Neural cell (in vitro differentiated cells): ENCODE measurements at regions not wholly inside any gene's neighbourhood (a gene's known extent, or its start where the extent isn't known, plus 50 kb on each side); places are given as distances from the start of the nearest gene placed in this dataset.

Experiments
- H2AFZ ChIP-seq: fragments of 200-600, 300-800 bp; sonication (generic), shearing (Covaris generic); 2 replicates; pipeline ENCODE4 v1.6.0; 2014; ENCODE audit warnings: low read depth, mild to moderate bottlenecking, antibody characterized with exemption, low read length, moderate library complexity
- H3F3A ChIP-seq: fragments of 200-600 bp; shearing (Covaris generic); 2 replicates; pipeline ENCODE4 v1.6.1; 2016; ENCODE audit warnings: mild to moderate bottlenecking, moderate library complexity, mixed read lengths, antibody characterized with exemption, low read length; ENCODE audit not compliant: insufficient read depth, poor library complexity, severe bottlenecking
- H3K27ac ChIP-seq: fragments of 200-600, 300-800 bp; sonication (generic), shearing (Covaris generic); 2 replicates; pipeline ENCODE4 v1.5.1; 2014; ENCODE audit warnings: mild to moderate bottlenecking, low read length, moderate library complexity
- H3K27me3 ChIP-seq: fragments of 300-800, 200-600 bp; sonication (generic), shearing (Covaris generic); 2 replicates; pipeline ENCODE4 v1.6.0; 2014; ENCODE audit warnings: mild to moderate bottlenecking, low read depth, low read length, moderate library complexity; ENCODE audit not compliant: insufficient read depth
- H3K36me3 ChIP-seq: fragments of 300-800, 200-600 bp; sonication (generic), shearing (Covaris generic); 2 replicates; pipeline ENCODE4 v1.5.1; 2014; ENCODE audit warnings: mild to moderate bottlenecking, antibody characterized with exemption, low read length, moderate library complexity; ENCODE audit not compliant: insufficient read depth
- H3K4me2 ChIP-seq: fragments of 300-800, 200-600 bp; sonication (generic), shearing (Covaris generic); 2 replicates; pipeline ENCODE4 v1.6.0; 2014; ENCODE audit warnings: mild to moderate bottlenecking, low read length
- H3K4me3 ChIP-seq: fragments of 300-800, 200-600 bp; sonication (generic), shearing (Covaris generic); 2 replicates; pipeline ENCODE4 v1.5.1; 2014; ENCODE audit warnings: mild to moderate bottlenecking, low read length, moderate library complexity
- H3K79me2 ChIP-seq: fragments of 200-600 bp; shearing (Covaris generic); replicated peaks from 2 replicates; pipeline ENCODE4 v1.6.0; 2014; ENCODE audit warnings: mild to moderate bottlenecking, low read length, moderate library complexity; ENCODE audit not compliant: insufficient read depth
- H3K9ac ChIP-seq: fragments of 300-800, 200-600 bp; sonication (generic), shearing (Covaris generic); 2 replicates; pipeline ENCODE4 v1.6.1; 2016; ENCODE audit warnings: mild to moderate bottlenecking, low read length, mixed read lengths
- H3K9me2 ChIP-seq: fragments of 200-600 bp; shearing (Covaris generic); 2 replicates; pipeline ENCODE4 v1.6.1; 2016; ENCODE audit warnings: mild to moderate bottlenecking, low read length, mixed read lengths; ENCODE audit not compliant: insufficient read depth
- H3K9me3 ChIP-seq: fragments of 200-600, 300-800 bp; sonication (generic), shearing (Covaris generic); 2 replicates; pipeline ENCODE4 v1.6.1; 2016; ENCODE audit warnings: mild to moderate bottlenecking, mixed run types, low read length, moderate library complexity, mixed read lengths
- H4K20me1 ChIP-seq: fragments of 200-600 bp; shearing (Covaris generic); 2 replicates; pipeline ENCODE4 v1.6.1; 2016; ENCODE audit warnings: mild to moderate bottlenecking, mixed run types; ENCODE audit not compliant: insufficient read depth
- CTCF ChIP-seq: fragments of 450-650 bp; IDR thresholded peaks from 2 replicates; pipeline ENCODE4 v1.5.1; 2014; ENCODE audit warnings: antibody characterized with exemption, mild to moderate bottlenecking, moderate library complexity; ENCODE audit not compliant: poor library complexity, severe bottlenecking
- EP300 ChIP-seq: fragments of 450-650 bp; conservative IDR thresholded peaks from 2 replicates; pipeline ENCODE4 v1.6.1; 2014; ENCODE audit warnings: antibody characterized with exemption, mild to moderate bottlenecking, moderate library complexity; ENCODE audit not compliant: poor library complexity, severe bottlenecking
- EZH2 ChIP-seq: fragments of 200-600, 300-800 bp; shearing (Covaris generic), sonication (generic); IDR thresholded peaks from 2 replicates; pipeline ENCODE4 v1.6.1; 2014; ENCODE audit warnings: antibody characterized with exemption, low read length, borderline replicate concordance, mild to moderate bottlenecking; ENCODE audit not compliant: insufficient read depth, poor library complexity, severe bottlenecking
- MXI1 ChIP-seq: fragments of 450-650 bp; conservative IDR thresholded peaks from 2 replicates; pipeline ENCODE4 v1.6.1; 2014; ENCODE audit warnings: antibody characterized with exemption, mild to moderate bottlenecking; ENCODE audit not compliant: poor library complexity, severe bottlenecking
- POLR2AphosphoS5 ChIP-seq: IDR thresholded peaks from 2 replicates; pipeline ENCODE4 v1.6.1; 2012
- RAD21 ChIP-seq: fragments of 450-650 bp; conservative IDR thresholded peaks from 2 replicates; pipeline ENCODE4 v1.6.1; 2014; ENCODE audit warnings: antibody characterized with exemption, mild to moderate bottlenecking, moderate library complexity
- REST ChIP-seq: IDR thresholded peaks from 2 replicates; pipeline ENCODE4 v1.6.1; 2012; ENCODE audit warnings: borderline replicate concordance
- SMC3 ChIP-seq: fragments of 450-650 bp; conservative IDR thresholded peaks from 2 replicates; pipeline ENCODE4 v1.6.1; 2014; ENCODE audit warnings: antibody characterized with exemption, mild to moderate bottlenecking, moderate library complexity; ENCODE audit not compliant: poor library complexity
- TAF1 ChIP-seq: IDR thresholded peaks from 2 replicates; pipeline ENCODE4 v1.6.1; 2012; ENCODE audit warnings: low read depth

- TF ChIP-seq TAF1 (no peak), EP300 (no peak), SMC3 (no peak), MXI1 (no peak), RAD21 (no peak), CTCF (no peak), REST (no peak), EZH2 (no peak), POLR2AphosphoS5 (no peak)
- no peak overlapping the region for H2AFZ ChIP-seq
- H3K9me3 ChIP-seq, result no peaks in the 10 kb centered on the region
Measured at GRCh38 chr19:27911122-27911898, 1301.6 kb downstream of the UQCRFS1 start.

GRCh38 chr19:27909861-27910260 lies 1303.1 kb downstream of the UQCRFS1 start:
- Histone ChIP-seq H3K9me3 (no peaks in the 10 kb centered on the region), H3K9me2 (no peaks in the 10 kb centered on the region)
- no peak for TF ChIP-seq CTCF
- no peak for TF ChIP-seq MXI1
- no peak for TF ChIP-seq SMC3
- TF ChIP-seq POLR2AphosphoS5, result no peak
- TF ChIP-seq EZH2, result no peak
- no peak for TF ChIP-seq REST
- no peak for TF ChIP-seq EP300
- no peak for TF ChIP-seq TAF1
- TF ChIP-seq RAD21, result no peak

More at GRCh38 chr19:27911122-27911898, 1301.6 kb downstream of the UQCRFS1 start:
- no peak overlapping the region for H3K4me2 ChIP-seq
- H3K27me3 ChIP-seq, result no peaks in the 10 kb centered on the region
- no peaks in the 10 kb centered on the region for H3K79me2 ChIP-seq
- H4K20me1 ChIP-seq, result no peaks in the 10 kb centered on the region
- H3K4me3 ChIP-seq, result no peak overlapping the region
- no peaks in the 10 kb centered on the region for H3K9me2 ChIP-seq
- no peak overlapping the region for H3K27ac ChIP-seq
- H3F3A ChIP-seq, result no peaks in the 10 kb centered on the region
- no peak overlapping the region for H3K9ac ChIP-seq
- no peaks in the 10 kb centered on the region for H3K36me3 ChIP-seq

More at GRCh38 chr19:27909861-27910260, 1303.1 kb downstream of the UQCRFS1 start:
- Histone ChIP-seq H3K27ac (no peak overlapping the region), H4K20me1 (no peaks in the 10 kb centered on the region), H2AFZ (no peak overlapping the region), H3K4me2 (no peak overlapping the region), H3K79me2 (no peaks in the 10 kb centered on the region), H3K9ac (no peak overlapping the region), H3K4me3 (no peak overlapping the region), H3K27me3 (no peaks in the 10 kb centered on the region), H3F3A (no peaks in the 10 kb centered on the region), H3K36me3 (no peaks in the 10 kb centered on the region)
